ENCODE measurements at regions not wholly inside any gene's neighbourhood (a gene's known extent, or its start where the extent isn't known, plus 50 kb on each side); places are given as distances from the start of the nearest gene placed in this dataset.

GRCh38 chr3:86792316-86792715 is 198.6 kb downstream of the VGLL3 start (continued):
- TF ChIP-seq, protein P1, sequence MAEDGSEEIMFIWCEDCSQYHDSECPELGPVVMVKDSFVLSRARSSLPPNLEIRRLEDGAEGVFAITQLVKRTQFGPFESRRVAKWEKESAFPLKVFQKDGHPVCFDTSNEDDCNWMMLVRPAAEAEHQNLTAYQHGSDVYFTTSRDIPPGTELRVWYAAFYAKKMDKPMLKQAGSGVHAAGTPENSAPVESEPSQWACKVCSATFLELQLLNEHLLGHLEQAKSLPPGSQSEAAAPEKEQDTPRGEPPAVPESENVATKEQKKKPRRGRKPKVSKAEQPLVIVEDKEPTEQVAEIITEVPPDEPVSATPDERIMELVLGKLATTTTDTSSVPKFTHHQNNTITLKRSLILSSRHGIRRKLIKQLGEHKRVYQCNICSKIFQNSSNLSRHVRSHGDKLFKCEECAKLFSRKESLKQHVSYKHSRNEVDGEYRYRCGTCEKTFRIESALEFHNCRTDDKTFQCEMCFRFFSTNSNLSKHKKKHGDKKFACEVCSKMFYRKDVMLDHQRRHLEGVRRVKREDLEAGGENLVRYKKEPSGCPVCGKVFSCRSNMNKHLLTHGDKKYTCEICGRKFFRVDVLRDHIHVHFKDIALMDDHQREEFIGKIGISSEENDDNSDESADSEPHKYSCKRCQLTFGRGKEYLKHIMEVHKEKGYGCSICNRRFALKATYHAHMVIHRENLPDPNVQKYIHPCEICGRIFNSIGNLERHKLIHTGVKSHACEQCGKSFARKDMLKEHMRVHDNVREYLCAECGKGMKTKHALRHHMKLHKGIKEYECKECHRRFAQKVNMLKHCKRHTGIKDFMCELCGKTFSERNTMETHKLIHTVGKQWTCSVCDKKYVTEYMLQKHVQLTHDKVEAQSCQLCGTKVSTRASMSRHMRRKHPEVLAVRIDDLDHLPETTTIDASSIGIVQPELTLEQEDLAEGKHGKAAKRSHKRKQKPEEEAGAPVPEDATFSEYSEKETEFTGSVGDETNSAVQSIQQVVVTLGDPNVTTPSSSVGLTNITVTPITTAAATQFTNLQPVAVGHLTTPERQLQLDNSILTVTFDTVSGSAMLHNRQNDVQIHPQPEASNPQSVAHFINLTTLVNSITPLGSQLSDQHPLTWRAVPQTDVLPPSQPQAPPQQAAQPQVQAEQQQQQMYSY (CRISPR knock-in tag; IDR thresholded peaks at IDR 0.05), result no peak
- TF ChIP-seq STAT3 (IDR thresholded peaks at IDR 0.05; ENCODE audit: low read depth, low read length) (no peak), FOS (IDR thresholded peaks at IDR 0.05; ENCODE audit: borderline replicate concordance, extremely low read depth, insufficient read length) (no peak), CEBPB (IDR thresholded peaks at IDR 0.05; ENCODE audit: borderline replicate concordance in 1 of 2, low read depth in 2 of 2, low read length in 2 of 2) (no peak), IKZF2 (IDR thresholded peaks at IDR 0.05) (no peak)

GRCh38 chr3:86790884-86791549 is 199.9 kb downstream of the VGLL3 start:
- Histone ChIP-seq H3K4me1 (ENCODE audit: control insufficient read depth, insufficient read depth, low read length) (no peaks in the 10 kb centered on the region), H3K27me3 (replicated peaks in 1 of 2; ENCODE audit: control insufficient read depth in 2 of 2, insufficient read depth in 2 of 2, low read length in 1 of 2) (no peaks in the 10 kb centered on the region), H3K9ac (ENCODE audit: control insufficient read depth, insufficient read depth, low read length) (no peak overlapping the region), H2AFZ (ENCODE audit: control insufficient read depth, low read depth, low read length) (no peak overlapping the region), H3K27ac (ENCODE audit: control insufficient read depth, insufficient read depth) (no peak overlapping the region), H3K9me3 (replicated peaks; ENCODE audit: control insufficient read depth, insufficient read depth, low read length) (no peaks in the 10 kb centered on the region), H3K36me3 (ENCODE audit: control insufficient read depth in 2 of 2, insufficient read depth in 2 of 2, low read length in 1 of 2) (no peaks in the 10 kb centered on the region), H4K20me1 (ENCODE audit: control insufficient read depth, insufficient read depth) (no peaks in the 10 kb centered on the region), H3K79me2 (ENCODE audit: control insufficient read depth, insufficient read depth, low read length) (no peaks in the 10 kb centered on the region), H3K4me3 (no peak overlapping the region), H3K4me2 (ENCODE audit: control insufficient read depth, insufficient read depth) (no peak overlapping the region)
- BruUV-seq (replicated peaks), result no TSS peak
- POLR2A ChIA-PET, result no interaction called here
- no peak for FAIRE-seq
- TF ChIP-seq RAD21 (IDR thresholded peaks at IDR 0.05; ENCODE audit: insufficient read depth, low read depth, low read length) (no peak), ZNF622 (IDR thresholded peaks at IDR 0.05) (no peak), IRF3 (IDR thresholded peaks at IDR 0.05) (no peak), IKZF2 (IDR thresholded peaks at IDR 0.05) (no peak)
- RAD21 ChIA-PET (ENCODE audit: unreplicated experiment), result no interaction called here
- no peak for DNase-seq (ENCODE audit: low read depth, low spot score)
- WGBS (ENCODE audit: insufficient coverage, insufficient replicate concordance, low lambda C conversion rate, missing lambda C conversion rate), result 34% methylated on average over 4 of the region's 4 CpGs
- no peak for ATAC-seq
- SMC1A ChIA-PET (ENCODE audit: uncharacterized antibody, unreplicated experiment), result interaction anchor here (0.7 kb wide), 1 partner anchor 102 kb away, joined by 3 read pairs; no protein-coding TSS in a partner anchor
- in situ Hi-C loops (cut with MboI), result loop anchor here (25.0 kb wide), 1 partner anchor 371 kb away; no protein-coding TSS in a partner anchor
- CTCF ChIA-PET, result interaction anchor here (1.4 kb wide), 1 partner anchor 8 kb away, joined by 3 read pairs; no protein-coding TSS in a partner anchor
- intact Hi-C loops (cut with micrococcal nuclease; ENCODE audit: unreplicated experiment), result no loop called here
